ENCODE measurements at regions not wholly inside any gene's neighbourhood (a gene's known extent, or its start where the extent isn't known, plus 50 kb on each side); places are given as distances from the start of the nearest gene placed in this dataset.

GRCh38 chr12:107235600-107235999, 142.3 kb upstream of the CRY1 start:
- Mint-ChIP-seq H3K36me3 (ENCODE audit: low read depth) (no peaks in the 10 kb centered on the region), H3K27ac (no peak overlapping the region), H3K4me3 (no peak overlapping the region), H3K9me3 (no peaks in the 10 kb centered on the region), H3K27me3 (peaks cover 4% of the 10 kb centered on the region), H3K4me1 (peaks cover 11% of the 10 kb centered on the region)
- no peak for DNase-seq
- intact Hi-C loops (cut with micrococcal nuclease), result no loop called here

- intact Hi-C loops (cut with micrococcal nuclease), result no loop called here
- peaks cover 5% of the 10 kb centered on the region for H3K27me3 Mint-ChIP-seq
Observed at GRCh38 chr12:107236824-107237511, 143.6 kb upstream of the CRY1 start.

DNA sequence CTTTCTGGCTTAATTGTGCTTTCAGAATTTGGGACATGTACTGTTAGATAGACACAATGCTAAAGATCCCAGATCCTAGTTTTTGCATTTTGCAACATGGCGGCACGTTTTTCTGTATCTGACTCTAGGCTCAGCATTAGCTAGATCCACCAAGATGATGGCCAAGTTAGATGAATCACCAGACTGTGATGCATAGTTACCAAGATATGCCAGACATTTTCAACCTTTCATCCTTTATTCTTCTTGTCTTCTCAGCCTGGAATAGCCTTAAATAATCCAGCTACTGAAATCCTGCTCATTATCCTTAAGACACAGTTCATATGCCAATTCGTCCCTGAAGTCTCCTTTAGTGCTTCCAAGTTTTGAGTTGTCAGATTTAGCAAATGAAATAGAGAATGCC, 144.9 kb upstream of the CRY1 start:
- H3K36me3 Mint-ChIP-seq (ENCODE audit: low read depth), result no peaks in the 10 kb centered on the region
- no peak for DNase-seq
- H3K9me3 Mint-ChIP-seq, result no peaks in the 10 kb centered on the region
- no peak overlapping the region for H3K27ac Mint-ChIP-seq
- no peak overlapping the region for H3K4me3 Mint-ChIP-seq
- intact Hi-C loops (cut with micrococcal nuclease), result no loop called here
- peaks cover 7% of the 10 kb centered on the region for H3K27me3 Mint-ChIP-seq
- H3K4me1 Mint-ChIP-seq, result peaks cover 11% of the 10 kb centered on the region

More at GRCh38 chr12:107236824-107237511, 143.6 kb upstream of the CRY1 start:
- peaks cover 11% of the 10 kb centered on the region for H3K4me1 Mint-ChIP-seq
- no peak overlapping the region for H3K27ac Mint-ChIP-seq
- H3K36me3 Mint-ChIP-seq (ENCODE audit: low read depth), result no peaks in the 10 kb centered on the region
- H3K9me3 Mint-ChIP-seq, result no peaks in the 10 kb centered on the region
- H3K4me3 Mint-ChIP-seq, result no peak overlapping the region
- no peak for DNase-seq

- Mint-ChIP-seq H3K27me3 (peaks cover 13% of the 10 kb centered on the region), H3K27ac (no peak overlapping the region)
Observed at GRCh38 chr12:107241411-107241810, 148.1 kb upstream of the CRY1 start.

GRCh38 chr12:107242189-107242588, 148.8 kb upstream of the CRY1 start:
- no peaks in the 10 kb centered on the region for H3K9me3 Mint-ChIP-seq
- H3K4me1 Mint-ChIP-seq, result peaks cover 4% of the 10 kb centered on the region
- no peak for DNase-seq
- H3K4me3 Mint-ChIP-seq, result no peak overlapping the region
- intact Hi-C loops (cut with micrococcal nuclease), result no loop called here
- H3K27ac Mint-ChIP-seq, result no peak overlapping the region
- no peaks in the 10 kb centered on the region for H3K36me3 Mint-ChIP-seq (ENCODE audit: low read depth)
- peaks cover 13% of the 10 kb centered on the region for H3K27me3 Mint-ChIP-seq

More at GRCh38 chr12:107241411-107241810, 148.1 kb upstream of the CRY1 start:
- H3K9me3 Mint-ChIP-seq, result no peaks in the 10 kb centered on the region
- intact Hi-C loops (cut with micrococcal nuclease), result no loop called here
- no peak overlapping the region for H3K4me3 Mint-ChIP-seq
- H3K36me3 Mint-ChIP-seq (ENCODE audit: low read depth), result no peaks in the 10 kb centered on the region
- no peak for DNase-seq
- H3K4me1 Mint-ChIP-seq, result peaks cover 8% of the 10 kb centered on the region

DNA sequence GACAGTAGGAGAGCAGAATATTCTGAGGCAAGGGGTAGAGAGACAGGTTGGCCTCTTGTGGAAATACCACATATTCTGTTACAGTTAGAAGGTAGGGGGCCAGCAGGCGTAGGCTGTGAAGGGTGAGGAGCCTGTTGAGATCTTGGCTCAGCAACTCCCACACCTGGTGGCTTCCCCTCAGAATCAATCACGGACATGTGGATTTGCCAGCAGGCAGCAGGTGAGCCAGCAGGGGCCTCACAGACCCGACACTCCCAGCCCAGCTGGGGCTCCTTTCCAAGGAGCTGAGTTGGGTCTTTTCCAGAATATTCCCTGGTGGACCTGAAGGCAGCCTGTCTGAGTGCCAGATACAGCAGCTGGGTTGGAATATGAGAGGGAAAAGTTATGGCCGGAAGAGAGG, 150.0 kb upstream of the CRY1 start:
- Mint-ChIP-seq H3K27me3 (peaks cover 13% of the 10 kb centered on the region), H3K4me1 (no peaks in the 10 kb centered on the region), H3K27ac (no peak overlapping the region), H3K36me3 (ENCODE audit: low read depth) (no peaks in the 10 kb centered on the region), H3K9me3 (no peaks in the 10 kb centered on the region), H3K4me3 (no peak overlapping the region)
- intact Hi-C loops (cut with micrococcal nuclease), result no loop called here
- DNase-seq, result no peak

DNA sequence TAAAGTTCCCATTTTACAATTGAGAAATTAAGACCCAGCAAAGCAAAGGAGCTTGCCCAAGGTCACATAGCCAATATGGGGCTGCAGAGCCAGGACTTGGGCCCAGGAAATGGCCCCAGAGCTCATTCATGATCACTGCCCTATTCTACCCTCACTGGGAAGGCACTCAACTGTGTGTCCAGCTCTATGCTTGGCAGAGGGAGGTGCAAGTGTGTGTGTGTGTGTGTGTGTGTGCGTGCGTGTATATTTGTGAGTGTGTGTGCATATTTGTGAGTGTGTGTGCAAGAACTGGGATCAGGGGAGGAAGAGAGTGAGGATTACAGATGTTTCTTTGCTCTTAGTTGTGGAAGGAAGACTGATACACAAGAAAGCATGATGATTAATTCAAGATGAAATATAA, 151.2 kb upstream of the CRY1 start:
- Mint-ChIP-seq H3K4me1 (no peaks in the 10 kb centered on the region), H3K9me3 (peaks cover 4% of the 10 kb centered on the region), H3K27ac (no peak overlapping the region), H3K27me3 (peaks cover 16% of the 10 kb centered on the region), H3K4me3 (no peak overlapping the region), H3K36me3 (ENCODE audit: low read depth) (no peaks in the 10 kb centered on the region)
- intact Hi-C loops (cut with micrococcal nuclease), result no loop called here
- DNase-seq, result no peak

DNA sequence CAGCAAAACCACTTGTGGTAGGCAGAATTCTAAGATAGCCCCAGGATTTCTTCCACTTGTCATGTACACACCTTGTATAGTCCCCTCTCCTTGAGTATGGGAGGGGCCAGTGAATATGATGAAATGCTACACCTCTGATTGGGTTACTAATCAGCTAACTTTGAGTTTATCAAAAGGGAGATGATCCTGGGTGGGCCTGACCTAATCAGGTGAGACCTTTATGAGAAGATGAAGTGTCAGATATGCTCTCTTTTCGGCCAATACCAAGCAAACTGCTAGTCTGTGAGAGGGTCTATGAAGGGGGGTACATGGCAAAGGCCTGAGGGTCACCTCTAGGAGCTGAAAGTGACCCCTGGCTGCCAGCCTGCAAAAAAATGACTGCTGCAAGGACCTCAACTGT, 154.3 kb upstream of the CRY1 start:
- intact Hi-C loops (cut with micrococcal nuclease), result no loop called here
- no peaks in the 10 kb centered on the region for H3K36me3 Mint-ChIP-seq (ENCODE audit: low read depth)
- peaks cover 4% of the 10 kb centered on the region for H3K9me3 Mint-ChIP-seq
- peaks cover 18% of the 10 kb centered on the region for H3K27me3 Mint-ChIP-seq
- H3K27ac Mint-ChIP-seq, result no peak overlapping the region
- no peaks in the 10 kb centered on the region for H3K4me1 Mint-ChIP-seq
- no peak for DNase-seq
- no peak overlapping the region for H3K4me3 Mint-ChIP-seq

GRCh38 chr12:107248187-107248586, 154.8 kb upstream of the CRY1 start:
- Mint-ChIP-seq H3K4me1 (no peaks in the 10 kb centered on the region), H3K27ac (no peak overlapping the region), H3K9me3 (peaks cover 4% of the 10 kb centered on the region), H3K4me3 (no peak overlapping the region), H3K36me3 (ENCODE audit: low read depth) (no peaks in the 10 kb centered on the region), H3K27me3 (peaks cover 19% of the 10 kb centered on the region)
- no peak for DNase-seq
- intact Hi-C loops (cut with micrococcal nuclease), result no loop called here

DNA sequence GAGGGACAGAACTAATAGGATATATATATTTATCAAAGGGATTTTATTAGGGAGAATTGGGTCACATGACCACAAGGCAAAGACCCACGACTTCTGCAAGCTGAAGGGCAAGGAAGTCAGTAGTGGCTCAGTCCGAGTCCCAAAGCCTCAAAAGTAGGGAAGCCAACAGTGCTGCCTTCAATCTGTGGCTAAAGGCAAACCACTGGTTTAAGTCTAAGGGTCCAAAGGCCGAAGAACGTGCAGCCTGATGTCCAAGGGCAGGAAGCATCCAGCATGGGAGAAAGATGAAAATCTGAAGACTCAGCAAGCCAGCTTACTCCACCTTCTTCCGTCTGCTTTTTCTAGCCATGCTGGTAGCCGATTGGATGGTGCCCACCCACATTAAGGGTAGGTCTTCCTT, 157.9 kb upstream of the CRY1 start:
- peaks cover 9% of the 10 kb centered on the region for H3K9me3 Mint-ChIP-seq
- H3K27me3 Mint-ChIP-seq, result peaks cover 25% of the 10 kb centered on the region
- DNase-seq, result no peak
- H3K27ac Mint-ChIP-seq, result no peak overlapping the region
- H3K4me3 Mint-ChIP-seq, result no peak overlapping the region
- intact Hi-C loops (cut with micrococcal nuclease), result no loop called here
- H3K36me3 Mint-ChIP-seq (ENCODE audit: low read depth), result no peaks in the 10 kb centered on the region
- H3K4me1 Mint-ChIP-seq, result no peaks in the 10 kb centered on the region

- intact Hi-C loops (cut with micrococcal nuclease), result no loop called here
- Mint-ChIP-seq H3K27me3 (peaks cover 29% of the 10 kb centered on the region), H3K4me1 (no peaks in the 10 kb centered on the region), H3K9me3 (peaks cover 13% of the 10 kb centered on the region), H3K4me3 (no peak overlapping the region), H3K36me3 (ENCODE audit: low read depth) (no peaks in the 10 kb centered on the region), H3K27ac (no peak overlapping the region)
- DNase-seq, result no peak
Observed at GRCh38 chr12:107253361-107253760, 160.0 kb upstream of the CRY1 start.

DNA sequence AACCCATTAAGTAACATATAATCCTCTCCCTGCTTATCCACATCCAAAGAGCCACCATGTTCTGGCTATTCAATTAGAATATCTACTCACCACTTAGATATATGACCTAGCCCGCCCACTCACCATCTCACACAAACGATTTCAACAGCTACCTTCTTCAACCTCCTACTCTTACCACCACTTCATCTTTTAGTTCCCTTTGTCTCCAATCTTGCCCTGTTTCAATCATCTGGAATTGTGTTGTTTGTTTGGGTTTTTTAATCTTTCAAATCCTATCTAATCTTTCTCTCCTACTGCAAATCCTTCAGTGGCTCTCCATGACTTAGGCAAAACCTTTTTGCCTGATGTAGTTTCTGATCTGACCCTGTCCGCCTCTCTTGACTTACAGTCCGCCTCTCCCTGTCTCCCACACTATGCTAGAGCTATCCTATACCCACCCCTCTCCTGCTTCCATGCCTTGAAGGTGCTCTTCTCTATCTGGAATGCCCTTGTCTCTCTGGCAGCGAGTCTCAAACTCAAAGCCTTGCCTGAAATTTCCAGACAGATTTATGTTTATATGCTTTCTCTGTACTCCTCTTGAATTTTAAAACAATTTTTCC, 161.0 kb upstream of the CRY1 start:
- Mint-ChIP-seq H3K27me3 (peaks cover 27% of the 10 kb centered on the region), H3K36me3 (ENCODE audit: low read depth) (no peaks in the 10 kb centered on the region), H3K4me3 (no peak overlapping the region), H3K4me1 (no peaks in the 10 kb centered on the region), H3K27ac (no peak overlapping the region), H3K9me3 (peaks cover 9% of the 10 kb centered on the region)
- DNase-seq, result no peak
- intact Hi-C loops (cut with micrococcal nuclease), result no loop called here

DNA sequence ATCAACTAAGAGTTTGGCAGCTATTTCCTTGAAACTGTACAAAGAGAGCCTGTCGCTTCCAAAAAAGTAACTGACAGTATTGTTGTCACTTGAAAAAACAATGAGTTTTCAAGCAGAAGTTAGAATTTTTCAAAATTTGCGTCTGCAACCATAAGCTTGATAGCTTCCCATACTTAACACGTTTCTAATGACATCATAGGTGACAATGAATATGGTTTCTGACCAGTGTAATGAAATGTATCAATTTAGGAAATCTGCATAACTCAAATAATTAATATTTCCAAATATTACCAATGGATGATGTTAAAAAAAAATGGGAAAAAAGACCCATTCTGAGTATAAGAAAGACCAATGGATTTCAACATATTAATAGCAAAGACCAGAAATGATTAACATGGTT, 165.4 kb upstream of the CRY1 start:
- H3K4me1 Mint-ChIP-seq, result no peaks in the 10 kb centered on the region
- no peak overlapping the region for H3K27ac Mint-ChIP-seq
- H3K4me3 Mint-ChIP-seq, result no peak overlapping the region
- H3K9me3 Mint-ChIP-seq, result peaks cover 9% of the 10 kb centered on the region
- peaks cover 23% of the 10 kb centered on the region for H3K27me3 Mint-ChIP-seq
- intact Hi-C loops (cut with micrococcal nuclease), result no loop called here
- no peaks in the 10 kb centered on the region for H3K36me3 Mint-ChIP-seq (ENCODE audit: low read depth)
- DNase-seq, result no peak

- no peaks in the 10 kb centered on the region for H3K36me3 Mint-ChIP-seq (ENCODE audit: low read depth)
- intact Hi-C loops (cut with micrococcal nuclease), result no loop called here
- no peaks in the 10 kb centered on the region for H3K4me1 Mint-ChIP-seq
- H3K27ac Mint-ChIP-seq, result no peak overlapping the region
- no peak overlapping the region for H3K4me3 Mint-ChIP-seq
- H3K9me3 Mint-ChIP-seq, result peaks cover 6% of the 10 kb centered on the region
- no peak for DNase-seq
- H3K27me3 Mint-ChIP-seq, result peaks cover 16% of the 10 kb centered on the region
Observed at GRCh38 chr12:107263980-107264379, 170.6 kb upstream of the CRY1 start.

DNA sequence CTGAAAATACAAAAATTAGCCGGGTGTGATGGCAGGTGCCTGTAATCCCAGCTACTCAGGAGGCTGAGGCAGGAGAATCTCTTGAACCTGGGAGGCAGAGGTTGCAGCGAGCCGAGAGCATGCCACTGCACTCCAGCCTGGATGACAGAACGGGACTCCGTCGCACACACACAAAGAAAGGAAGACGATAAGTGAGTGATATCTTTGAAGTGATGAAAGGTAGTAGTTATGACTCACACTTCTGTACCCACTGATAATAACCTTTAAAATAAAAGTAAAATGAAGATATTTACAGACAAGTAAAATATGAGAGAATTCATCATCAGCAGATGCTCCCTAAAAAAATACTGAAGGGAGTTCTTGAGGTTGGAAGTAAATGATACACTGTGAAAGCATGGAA, 171.3 kb upstream of the CRY1 start:
- H3K27ac Mint-ChIP-seq, result no peak overlapping the region
- DNase-seq, result no peak
- no peaks in the 10 kb centered on the region for H3K4me1 Mint-ChIP-seq
- no peaks in the 10 kb centered on the region for H3K36me3 Mint-ChIP-seq (ENCODE audit: low read depth)
- peaks cover 6% of the 10 kb centered on the region for H3K9me3 Mint-ChIP-seq
- no peak overlapping the region for H3K4me3 Mint-ChIP-seq
- peaks cover 21% of the 10 kb centered on the region for H3K27me3 Mint-ChIP-seq
- intact Hi-C loops (cut with micrococcal nuclease), result no loop called here
